ENCODE measurements at regions not wholly inside any gene's neighbourhood (a gene's known extent, or its start where the extent isn't known, plus 50 kb on each side); places are given as distances from the start of the nearest gene placed in this dataset.
"Not testable (repeated sequence)": the region's sequence is repeated elsewhere in the genome, so short reads cannot be mapped to it uniquely, and the experiment has no call there.

GRCh38 chr3:96465521-96465920 lies 348.9 kb upstream of the EPHA6 start:
- Histone ChIP-seq H3K27ac (no peak overlapping the region), H3K9me3 (no peaks in the 10 kb centered on the region), H3K4me1 (no peaks in the 10 kb centered on the region), H3K4me3 (no peak overlapping the region), H3K27me3 (no peaks in the 10 kb centered on the region), H3K36me3 (no peaks in the 10 kb centered on the region)
- WGBS, 2 donors = 58 to 61% methylated on average over 2 of the region's 2 CpGs
- no peak for TF ChIP-seq CTCF (IDR thresholded peaks at IDR 0.05)
- TF ChIP-seq POLR2A (IDR thresholded peaks at IDR 0.05) = no peak
- DNase-seq = no peak
- intact Hi-C loops (cut with DNase I) = no loop called here

GRCh38 chr3:96466441-96466840 lies 348.0 kb upstream of the EPHA6 start:
- Histone ChIP-seq H3K9me3 (no peaks in the 10 kb centered on the region), H3K4me1 (no peaks in the 10 kb centered on the region), H3K36me3 (no peaks in the 10 kb centered on the region), H3K4me3 (no peak overlapping the region), H3K27me3 (no peaks in the 10 kb centered on the region), H3K27ac (no peak overlapping the region)
- 53 to 72% methylated on average over 3 to 4 of the region's 4 CpGs for WGBS, 2 donors
- intact Hi-C loops (cut with DNase I) = no loop called here
- no peak for TF ChIP-seq POLR2A (IDR thresholded peaks at IDR 0.05)
- TF ChIP-seq CTCF (IDR thresholded peaks at IDR 0.05) = no peak
- no peak for DNase-seq

DNA sequence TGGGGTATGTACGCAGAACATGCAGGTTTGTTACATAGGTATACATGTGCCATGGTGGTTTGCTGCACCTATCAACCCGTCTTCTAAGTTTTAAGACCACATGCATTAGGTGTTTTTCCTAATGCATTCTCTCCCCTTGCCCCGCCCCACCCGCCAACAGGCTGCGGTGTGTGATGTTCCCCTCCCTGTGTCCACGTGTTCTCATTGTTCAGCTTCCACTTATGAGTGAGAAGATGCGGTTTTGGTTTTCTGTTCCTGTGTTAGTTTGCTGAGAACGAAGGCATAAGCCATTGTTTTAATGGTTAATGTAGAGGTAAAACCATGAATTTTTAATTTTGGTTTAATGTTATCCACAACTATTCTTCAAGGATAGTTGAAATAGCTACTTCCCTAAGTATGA lies 346.8 kb upstream of the EPHA6 start:
- Histone ChIP-seq H3K4me1 (no peaks in the 10 kb centered on the region), H3K4me3 (no peak overlapping the region), H3K36me3 (no peaks in the 10 kb centered on the region), H3K27me3 (no peaks in the 10 kb centered on the region), H3K9me3 (no peaks in the 10 kb centered on the region), H3K27ac (no peak overlapping the region)
- TF ChIP-seq POLR2A (IDR thresholded peaks at IDR 0.05) (no peak), CTCF (IDR thresholded peaks at IDR 0.05) (no peak)
- intact Hi-C loops (cut with DNase I) = no loop called here
- DNase-seq = no peak
- 82 to 84% methylated on average over 7 to 8 of the region's 8 CpGs for WGBS, 2 donors

DNA sequence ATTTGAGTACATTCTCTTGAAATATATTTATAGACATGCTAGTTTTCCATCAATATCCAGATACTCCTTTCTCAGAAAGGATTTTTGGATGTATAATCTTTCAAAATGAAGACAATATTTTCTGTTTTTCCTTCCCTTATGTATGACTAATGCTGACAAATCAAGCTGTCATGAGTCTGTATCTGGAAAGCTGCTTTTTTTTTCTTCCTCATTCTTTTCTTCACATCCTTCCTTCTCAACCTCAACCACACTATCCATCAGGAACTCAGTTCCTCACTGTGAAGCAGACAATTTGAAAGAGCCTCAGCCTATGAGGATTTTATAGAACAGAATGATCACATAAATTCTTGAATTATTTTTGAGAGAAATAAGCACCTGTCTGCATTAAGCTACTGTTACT lies 335.9 kb upstream of the EPHA6 start:
- no peaks in the 10 kb centered on the region for H3K4me1 ChIP-seq
- TF ChIP-seq CTCF (IDR thresholded peaks at IDR 0.05) (no peak), POLR2A (IDR thresholded peaks at IDR 0.05) (no peak)
- no peaks in the 10 kb centered on the region for H3K9me3 ChIP-seq
- DNase-seq = no peak
- intact Hi-C loops (cut with DNase I) = no loop called here
- no peaks in the 10 kb centered on the region for H3K36me3 ChIP-seq
- H3K27me3 ChIP-seq = no peaks in the 10 kb centered on the region
- no peak overlapping the region for H3K4me3 ChIP-seq
- H3K27ac ChIP-seq = no peak overlapping the region

- H3K4me1 ChIP-seq = no peaks in the 10 kb centered on the region
- WGBS, 2 donors = 91 to 95% methylated on average over 7 to 16 of the region's 18 CpGs
Measured at GRCh38 chr3:96480881-96481280, 333.5 kb upstream of the EPHA6 start.

GRCh38 chr3:96483191-96483590 lies 331.2 kb upstream of the EPHA6 start:
- H3K27ac ChIP-seq; H3K27me3 ChIP-seq; intact Hi-C loops (cut with DNase I); H3K36me3 ChIP-seq; H3K9me3 ChIP-seq; H3K4me3 ChIP-seq; DNase-seq; H3K4me1 ChIP-seq: not testable (repeated sequence)
- 53 to 88% methylated on average over 1 of the region's 1 CpG for WGBS, 2 donors

More at GRCh38 chr3:96480881-96481280, 333.5 kb upstream of the EPHA6 start:
- no peaks in the 10 kb centered on the region for H3K9me3 ChIP-seq
- no peak overlapping the region for H3K27ac ChIP-seq
- intact Hi-C loops (cut with DNase I) = no loop called here
- no peak for DNase-seq
- H3K27me3 ChIP-seq = no peaks in the 10 kb centered on the region
- H3K36me3 ChIP-seq = no peaks in the 10 kb centered on the region
- no peak for TF ChIP-seq CTCF (IDR thresholded peaks at IDR 0.05)
- no peak for TF ChIP-seq POLR2A (IDR thresholded peaks at IDR 0.05)
- no peak overlapping the region for H3K4me3 ChIP-seq

Data from esophagus squamous epithelium (tissue), 5 donors.